Calu3 (cell line): ENCODE measurements at regions not wholly inside any gene's neighbourhood (a gene's known extent, or its start where the extent isn't known, plus 50 kb on each side); places are given as distances from the start of the nearest gene placed in this dataset.

ENCODE experiments used
- BruUV-seq: library from RNA; stranded (reverse); fragments of 400-500 nt; replicated peaks from 2 replicates; lab custom pipeline; 2021; lab: Mats Ljungman, UMichigan
- CTCF ChIA-PET: fragments of 300-600 bp; sonication (Branson Sonifier 250); formaldehyde crosslinking; loops from one replicate; lab custom pipeline; 2022; ENCODE audit warnings: antibody characterized with exemption; lab: Charles Lee
- DNase-seq: peaks from one replicate; pipeline ENCODE4 v3.0.0; 2022
- H3K27ac Mint-ChIP-seq: one replicate; pipeline ENCODE4 v1.8.0; 2022; ENCODE audit warnings: mixed read lengths; ENCODE audit not compliant: unreplicated experiment
- H3K27me3 Mint-ChIP-seq: one replicate; pipeline ENCODE4 v1.8.0; 2022; ENCODE audit warnings: mixed read lengths; ENCODE audit not compliant: unreplicated experiment
- H3K36me3 Mint-ChIP-seq: one replicate; pipeline ENCODE4 v1.8.0; 2022; ENCODE audit warnings: mild to moderate bottlenecking, moderate library complexity, mixed read lengths; ENCODE audit not compliant: insufficient read depth, unreplicated experiment
- H3K4me1 Mint-ChIP-seq: one replicate; pipeline ENCODE4 v1.8.0; 2022; ENCODE audit warnings: mild to moderate bottlenecking, low read depth, mixed read lengths; ENCODE audit not compliant: unreplicated experiment
- H3K4me3 Mint-ChIP-seq: one replicate; pipeline ENCODE4 v1.8.0; 2022; ENCODE audit warnings: mild to moderate bottlenecking, low read depth, moderate library complexity, mixed read lengths; ENCODE audit not compliant: unreplicated experiment
- H3K9me3 Mint-ChIP-seq: one replicate; pipeline ENCODE4 v1.8.0; 2022; ENCODE audit warnings: low read depth, mixed read lengths; ENCODE audit not compliant: unreplicated experiment
- intact Hi-C: fragments of 100-400 bp; cut with micrococcal nuclease; formaldehyde crosslinking; loops from one replicate; pipeline ENCODE4 v1.10.0; 2022; ENCODE audit not compliant: unreplicated experiment
- TF ChIP-seq, protein P1 (sequence below): fragments of 200-600 bp; IDR thresholded peaks from one replicate; pipeline ENCODE4 v1.8.0; 2022; ENCODE audit warnings: antibody characterized with exemption; ENCODE audit not compliant: unreplicated experiment

DNA sequence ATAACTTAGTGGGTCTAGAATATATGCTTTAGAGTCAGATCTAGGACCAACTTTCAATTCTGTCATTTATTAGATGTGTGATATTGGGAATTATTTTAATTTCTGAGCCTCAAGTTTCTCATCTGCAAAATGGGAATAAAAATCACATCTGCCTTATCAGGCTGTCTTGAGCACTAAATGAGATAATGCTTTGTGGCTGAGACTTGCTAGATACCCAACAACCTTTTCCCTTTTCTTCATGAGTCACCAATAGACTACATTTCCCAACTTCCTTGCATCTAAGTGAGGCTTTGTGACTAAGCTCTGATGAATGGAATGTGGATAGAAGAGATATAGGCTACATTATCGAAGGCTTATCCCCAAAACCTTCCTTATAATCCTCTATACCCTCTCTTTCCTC is 220.7 kb upstream of the SESN3 start:
- Mint-ChIP-seq H3K36me3 (no peaks in the 10 kb centered on the region), H3K4me1 (peaks cover 26% of the 10 kb centered on the region), H3K4me3 (no peak overlapping the region), H3K27ac (no peak overlapping the region), H3K9me3 (peaks cover 2% of the 10 kb centered on the region), H3K27me3 (no peaks in the 10 kb centered on the region)
- no peak for DNase-seq
- intact Hi-C loops = loop anchor here (10.0 kb wide), 1 partner anchor 217 kb away; the partner anchor contains the start of gene SESN3
- TF ChIP-seq, protein P1, sequence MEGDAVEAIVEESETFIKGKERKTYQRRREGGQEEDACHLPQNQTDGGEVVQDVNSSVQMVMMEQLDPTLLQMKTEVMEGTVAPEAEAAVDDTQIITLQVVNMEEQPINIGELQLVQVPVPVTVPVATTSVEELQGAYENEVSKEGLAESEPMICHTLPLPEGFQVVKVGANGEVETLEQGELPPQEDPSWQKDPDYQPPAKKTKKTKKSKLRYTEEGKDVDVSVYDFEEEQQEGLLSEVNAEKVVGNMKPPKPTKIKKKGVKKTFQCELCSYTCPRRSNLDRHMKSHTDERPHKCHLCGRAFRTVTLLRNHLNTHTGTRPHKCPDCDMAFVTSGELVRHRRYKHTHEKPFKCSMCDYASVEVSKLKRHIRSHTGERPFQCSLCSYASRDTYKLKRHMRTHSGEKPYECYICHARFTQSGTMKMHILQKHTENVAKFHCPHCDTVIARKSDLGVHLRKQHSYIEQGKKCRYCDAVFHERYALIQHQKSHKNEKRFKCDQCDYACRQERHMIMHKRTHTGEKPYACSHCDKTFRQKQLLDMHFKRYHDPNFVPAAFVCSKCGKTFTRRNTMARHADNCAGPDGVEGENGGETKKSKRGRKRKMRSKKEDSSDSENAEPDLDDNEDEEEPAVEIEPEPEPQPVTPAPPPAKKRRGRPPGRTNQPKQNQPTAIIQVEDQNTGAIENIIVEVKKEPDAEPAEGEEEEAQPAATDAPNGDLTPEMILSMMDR = no peak
- CTCF ChIA-PET = no interaction called here
- BruUV-seq = no TSS peak

DNA sequence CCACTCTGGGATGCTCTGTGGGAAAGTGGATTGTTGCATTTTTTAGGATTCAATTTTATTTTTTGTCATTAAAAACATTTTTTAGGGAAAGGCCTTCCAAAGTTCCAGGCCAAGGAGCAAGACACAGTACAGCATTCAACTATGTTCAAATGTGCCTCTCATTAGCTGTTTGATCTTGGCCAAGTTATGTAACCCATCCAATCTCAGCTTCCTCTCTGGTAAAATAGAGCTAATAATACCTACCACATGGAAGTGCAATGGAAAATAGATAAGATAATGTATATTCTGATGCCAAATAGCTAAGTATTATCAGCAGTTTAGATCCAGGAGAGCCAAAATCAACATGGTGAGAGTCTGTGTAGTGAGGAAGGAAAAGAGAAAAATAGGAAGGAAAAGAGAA is 220.3 kb upstream of the SESN3 start:
- Mint-ChIP-seq H3K9me3 (peaks cover under 1% of the 10 kb centered on the region), H3K4me3 (no peak overlapping the region), H3K4me1 (peaks cover 26% of the 10 kb centered on the region), H3K27ac (no peak overlapping the region), H3K27me3 (no peaks in the 10 kb centered on the region), H3K36me3 (no peaks in the 10 kb centered on the region)
- CTCF ChIA-PET = no interaction called here
- intact Hi-C loops = loop anchor here (10.0 kb wide), 1 partner anchor 216 kb away; the partner anchor contains the start of gene SESN3
- no peak for DNase-seq
- no TSS peak for BruUV-seq
- TF ChIP-seq, protein P1 = no peak

DNA sequence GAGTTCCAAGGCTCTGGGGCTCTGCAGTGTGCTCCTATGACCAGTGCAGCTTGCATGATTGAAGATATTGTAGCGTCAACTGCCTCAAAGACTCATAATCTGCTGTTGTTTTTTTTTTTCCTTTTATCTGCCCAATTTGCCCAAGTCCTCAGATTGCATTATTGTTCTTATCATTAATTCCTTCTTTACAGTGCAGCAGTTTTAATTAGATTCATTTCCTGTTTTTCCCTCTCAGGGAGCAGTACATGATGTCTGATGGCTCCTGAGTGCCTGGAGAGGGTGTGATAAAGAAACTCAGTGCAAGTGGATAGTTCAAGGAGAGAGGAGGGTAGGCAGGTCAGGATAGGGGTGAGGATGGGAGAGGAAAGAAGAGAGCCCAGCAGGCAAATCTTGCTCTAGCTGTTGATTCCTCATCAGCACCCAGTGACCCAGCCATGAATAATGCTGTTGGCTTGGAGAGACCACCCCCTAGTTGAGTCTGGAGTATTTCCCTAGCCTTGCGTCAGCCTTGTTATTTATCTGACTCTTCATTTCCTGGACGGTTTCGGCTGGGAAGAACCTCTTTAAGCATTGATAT is 219.6 kb upstream of the SESN3 start:
- no peak for DNase-seq
- TF ChIP-seq, protein P1 = no peak
- H3K36me3 Mint-ChIP-seq = no peaks in the 10 kb centered on the region
- H3K4me3 Mint-ChIP-seq = no peak overlapping the region
- H3K9me3 Mint-ChIP-seq = no peaks in the 10 kb centered on the region
- no peak overlapping the region for H3K27ac Mint-ChIP-seq
- BruUV-seq = no TSS peak
- CTCF ChIA-PET = no interaction called here
- peaks cover 26% of the 10 kb centered on the region for H3K4me1 Mint-ChIP-seq
- intact Hi-C loops = loop anchor here (10.0 kb wide), 1 partner anchor 216 kb away; the partner anchor contains the start of gene SESN3
- H3K27me3 Mint-ChIP-seq = no peaks in the 10 kb centered on the region

DNA sequence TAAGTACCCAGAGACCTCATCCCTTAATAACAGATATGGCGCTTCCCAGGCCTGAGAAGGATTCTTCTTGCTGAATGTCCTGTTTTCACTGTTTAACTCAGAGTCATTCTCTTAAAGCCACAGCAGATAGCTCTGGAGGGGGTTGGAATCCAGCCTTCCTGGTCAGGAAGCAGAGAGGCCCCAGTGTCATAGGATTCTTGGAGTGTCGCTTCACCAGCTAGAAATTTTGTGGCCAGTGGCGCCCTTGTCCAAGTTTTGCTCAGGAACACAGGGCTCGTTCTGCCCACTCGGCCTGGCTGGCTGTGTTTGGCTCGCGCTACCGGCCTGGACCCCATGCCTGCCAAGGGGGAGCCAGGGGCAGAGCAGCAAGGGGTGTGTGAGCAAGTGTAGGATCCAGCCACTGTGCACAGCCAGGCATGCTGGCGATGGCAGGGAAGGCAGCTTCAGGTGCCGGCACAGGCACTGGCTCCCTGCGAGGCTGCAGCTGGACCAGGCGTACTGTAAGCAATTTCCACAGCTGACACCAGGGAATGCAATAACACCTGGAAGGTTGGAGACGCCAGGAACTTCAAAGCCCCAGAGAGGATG is 214.8 kb upstream of the SESN3 start:
- H3K9me3 Mint-ChIP-seq = no peaks in the 10 kb centered on the region

More for the DNA sequence above, 214.8 kb upstream of the SESN3 start:
- DNase-seq = no peak
- H3K27ac Mint-ChIP-seq = no peak overlapping the region
- H3K36me3 Mint-ChIP-seq = no peaks in the 10 kb centered on the region
- TF ChIP-seq, protein P1 = no peak
- no peak overlapping the region for H3K4me3 Mint-ChIP-seq
- no peaks in the 10 kb centered on the region for H3K27me3 Mint-ChIP-seq
- H3K4me1 Mint-ChIP-seq = no peaks in the 10 kb centered on the region
- no TSS peak for BruUV-seq
- intact Hi-C loops = no loop called here
- CTCF ChIA-PET = no interaction called here
